ENCODE measurements at regions not wholly inside any gene's neighbourhood (a gene's known extent, or its start where the extent isn't known, plus 50 kb on each side); places are given as distances from the start of the nearest gene placed in this dataset.

DNA sequence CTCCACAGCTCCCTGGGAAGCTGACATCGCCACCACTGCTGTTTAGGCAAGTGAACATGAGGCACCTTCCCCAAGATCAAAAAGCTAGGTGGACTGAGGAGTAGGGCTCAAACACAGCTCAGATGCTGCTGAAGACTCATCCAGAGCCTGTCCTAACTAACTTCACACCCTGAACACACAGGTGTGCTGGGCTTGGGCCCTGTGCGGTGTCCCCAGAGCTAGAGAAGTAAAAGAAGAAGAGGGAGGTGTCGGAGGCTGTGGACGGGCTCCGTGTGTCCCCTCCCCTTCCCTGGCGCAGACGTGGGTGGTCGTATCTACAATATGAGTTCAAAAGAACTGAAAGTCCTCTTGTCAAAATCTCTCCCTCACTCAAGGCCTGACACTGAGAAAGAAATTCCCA, 373.4 kb upstream of the MGMT start:
- TF ChIP-seq, protein P1, sequence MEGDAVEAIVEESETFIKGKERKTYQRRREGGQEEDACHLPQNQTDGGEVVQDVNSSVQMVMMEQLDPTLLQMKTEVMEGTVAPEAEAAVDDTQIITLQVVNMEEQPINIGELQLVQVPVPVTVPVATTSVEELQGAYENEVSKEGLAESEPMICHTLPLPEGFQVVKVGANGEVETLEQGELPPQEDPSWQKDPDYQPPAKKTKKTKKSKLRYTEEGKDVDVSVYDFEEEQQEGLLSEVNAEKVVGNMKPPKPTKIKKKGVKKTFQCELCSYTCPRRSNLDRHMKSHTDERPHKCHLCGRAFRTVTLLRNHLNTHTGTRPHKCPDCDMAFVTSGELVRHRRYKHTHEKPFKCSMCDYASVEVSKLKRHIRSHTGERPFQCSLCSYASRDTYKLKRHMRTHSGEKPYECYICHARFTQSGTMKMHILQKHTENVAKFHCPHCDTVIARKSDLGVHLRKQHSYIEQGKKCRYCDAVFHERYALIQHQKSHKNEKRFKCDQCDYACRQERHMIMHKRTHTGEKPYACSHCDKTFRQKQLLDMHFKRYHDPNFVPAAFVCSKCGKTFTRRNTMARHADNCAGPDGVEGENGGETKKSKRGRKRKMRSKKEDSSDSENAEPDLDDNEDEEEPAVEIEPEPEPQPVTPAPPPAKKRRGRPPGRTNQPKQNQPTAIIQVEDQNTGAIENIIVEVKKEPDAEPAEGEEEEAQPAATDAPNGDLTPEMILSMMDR (IDR thresholded peaks at IDR 0.05; ENCODE audit: poor library complexity, severe bottlenecking): no peak
- TF ChIP-seq EP300 (conservative IDR thresholded peaks at IDR 0.05; ENCODE audit: poor library complexity, severe bottlenecking): no peak
- no peak for TF ChIP-seq RAD21 (conservative IDR thresholded peaks at IDR 0.05)
